ENCODE measurements at regions not wholly inside any gene's neighbourhood (a gene's known extent, or its start where the extent isn't known, plus 50 kb on each side); places are given as distances from the start of the nearest gene placed in this dataset.

GRCh38 chrX:124862301-124862700, 457.4 kb upstream of the TEX13C start:
- no peak for DNase-seq (ENCODE audit: low spot score)
- Histone ChIP-seq H3K9me3 (replicated peaks in 1 of 2; ENCODE audit: control insufficient read depth in 2 of 2, insufficient read depth in 1 of 2, low read depth in 1 of 2, low read length in 2 of 2) (no peaks in the 10 kb centered on the region), H4K8ac (ENCODE audit: low read depth, low read length) (no peak overlapping the region), H3K9ac (ENCODE audit: low read depth, low read length, poor library complexity) (no peak overlapping the region), H2BK15ac (ENCODE audit: low read length) (no peak overlapping the region), H4K91ac (ENCODE audit: low read depth, low read length, poor library complexity) (no peak overlapping the region), H3K4ac (ENCODE audit: low read length) (no peak overlapping the region), H3K14ac (ENCODE audit: low read length) (no peak overlapping the region), H3K79me1 (ENCODE audit: low read depth, low read length) (no peaks in the 10 kb centered on the region), H2AK5ac (ENCODE audit: low read depth, low read length) (no peak overlapping the region), H3K27me3 (ENCODE audit: control insufficient read depth in 3 of 3, insufficient read depth in 3 of 3, low read depth in 1 of 3, low read length in 3 of 3) (no peaks in the 10 kb centered on the region), H3K4me3 (ENCODE audit: low read length in 2 of 2) (no peak overlapping the region), H3K27ac (replicated peaks; ENCODE audit: low read length) (no peak overlapping the region), H2AFZ (ENCODE audit: low read length) (no peak overlapping the region), H3K18ac (ENCODE audit: low read length) (no peak overlapping the region), H2BK120ac (ENCODE audit: low read depth, low read length) (no peak overlapping the region), H3K36me3 (replicated peaks in 1 of 2; ENCODE audit: control insufficient read depth in 2 of 2, insufficient read depth in 2 of 2, low read length in 2 of 2) (no peaks in the 10 kb centered on the region), H3K4me2 (ENCODE audit: insufficient read depth, low read length, poor library complexity, severe bottlenecking) (no peak overlapping the region), H2BK5ac (ENCODE audit: low read length) (no peak overlapping the region), H3K4me1 (ENCODE audit: control insufficient read depth in 2 of 2, insufficient read depth in 1 of 2, low read depth in 1 of 2, low read length in 2 of 2) (no peaks in the 10 kb centered on the region), H2BK12ac (ENCODE audit: low read length) (no peak overlapping the region), H3K23ac (ENCODE audit: low read depth, low read length, poor library complexity) (no peak overlapping the region)
- WGBS, 2 donors (ENCODE audit: extremely low coverage in 2 of 2, insufficient read length in 2 of 2, insufficient replicate concordance in 1 of 2) = no CpG with 5 or more reads among the region's 4 CpGs

GRCh38 chrX:124863303-124863702, 456.4 kb upstream of the TEX13C start:
- Histone ChIP-seq H3K36me3 (replicated peaks in 1 of 2; ENCODE audit: control insufficient read depth in 2 of 2, insufficient read depth in 2 of 2, low read length in 2 of 2) (no peaks in the 10 kb centered on the region), H3K9me3 (replicated peaks in 1 of 2; ENCODE audit: control insufficient read depth in 2 of 2, insufficient read depth in 1 of 2, low read depth in 1 of 2, low read length in 2 of 2) (no peaks in the 10 kb centered on the region), H3K23ac (ENCODE audit: low read depth, low read length, poor library complexity) (no peak overlapping the region), H3K27me3 (ENCODE audit: control insufficient read depth in 3 of 3, insufficient read depth in 3 of 3, low read depth in 1 of 3, low read length in 3 of 3) (no peaks in the 10 kb centered on the region), H2BK15ac (ENCODE audit: low read length) (no peak overlapping the region), H3K79me1 (ENCODE audit: low read depth, low read length) (no peaks in the 10 kb centered on the region), H3K4me2 (ENCODE audit: insufficient read depth, low read length, poor library complexity, severe bottlenecking) (no peak overlapping the region), H3K4ac (ENCODE audit: low read length) (no peak overlapping the region), H4K91ac (ENCODE audit: low read depth, low read length, poor library complexity) (no peak overlapping the region), H3K27ac (replicated peaks; ENCODE audit: low read length) (no peak overlapping the region), H2AK5ac (ENCODE audit: low read depth, low read length) (no peak overlapping the region), H3K14ac (ENCODE audit: low read length) (no peak overlapping the region), H3K18ac (ENCODE audit: low read length) (no peak overlapping the region), H2BK120ac (ENCODE audit: low read depth, low read length) (no peak overlapping the region), H3K4me3 (ENCODE audit: low read length in 2 of 2) (no peak overlapping the region), H2AFZ (ENCODE audit: low read length) (no peak overlapping the region), H3K4me1 (ENCODE audit: control insufficient read depth in 2 of 2, insufficient read depth in 1 of 2, low read depth in 1 of 2, low read length in 2 of 2) (no peaks in the 10 kb centered on the region), H4K8ac (ENCODE audit: low read depth, low read length) (no peak overlapping the region), H3K9ac (ENCODE audit: low read depth, low read length, poor library complexity) (no peak overlapping the region), H2BK5ac (ENCODE audit: low read length) (no peak overlapping the region), H2BK12ac (ENCODE audit: low read length) (no peak overlapping the region)
- no CpG with 5 or more reads among the region's 5 CpGs for WGBS, 2 donors (ENCODE audit: extremely low coverage in 2 of 2, insufficient read length in 2 of 2, insufficient replicate concordance in 1 of 2)
- no peak for DNase-seq (ENCODE audit: low spot score)

GRCh38 chrX:124887572-124887971, 432.1 kb upstream of the TEX13C start:
- Histone ChIP-seq H2BK15ac (ENCODE audit: low read length) (no peak overlapping the region), H2AK5ac (ENCODE audit: low read depth, low read length) (no peak overlapping the region), H3K9me3 (replicated peaks in 1 of 2; ENCODE audit: control insufficient read depth in 2 of 2, insufficient read depth in 1 of 2, low read depth in 1 of 2, low read length in 2 of 2) (no peaks in the 10 kb centered on the region), H3K36me3 (replicated peaks in 1 of 2; ENCODE audit: control insufficient read depth in 2 of 2, insufficient read depth in 2 of 2, low read length in 2 of 2) (no peaks in the 10 kb centered on the region), H3K4me1 (ENCODE audit: control insufficient read depth in 2 of 2, insufficient read depth in 1 of 2, low read depth in 1 of 2, low read length in 2 of 2) (no peaks in the 10 kb centered on the region), H2BK5ac (ENCODE audit: low read length) (no peak overlapping the region), H2BK120ac (ENCODE audit: low read depth, low read length) (no peak overlapping the region), H3K79me1 (ENCODE audit: low read depth, low read length) (no peaks in the 10 kb centered on the region), H3K4me3 (ENCODE audit: low read length in 2 of 2) (no peak overlapping the region), H3K9ac (ENCODE audit: low read depth, low read length, poor library complexity) (no peak overlapping the region), H3K4me2 (ENCODE audit: insufficient read depth, low read length, poor library complexity, severe bottlenecking) (no peak overlapping the region), H3K27ac (replicated peaks; ENCODE audit: low read length) (no peak overlapping the region), H3K4ac (ENCODE audit: low read length) (no peak overlapping the region), H2BK12ac (ENCODE audit: low read length) (no peak overlapping the region), H3K27me3 (ENCODE audit: control insufficient read depth in 3 of 3, insufficient read depth in 3 of 3, low read depth in 1 of 3, low read length in 3 of 3) (no peaks in the 10 kb centered on the region), H4K91ac (ENCODE audit: low read depth, low read length, poor library complexity) (no peak overlapping the region), H2AFZ (ENCODE audit: low read length) (no peak overlapping the region), H3K23ac (ENCODE audit: low read depth, low read length, poor library complexity) (no peak overlapping the region), H3K14ac (ENCODE audit: low read length) (no peak overlapping the region), H4K8ac (ENCODE audit: low read depth, low read length) (no peak overlapping the region), H3K18ac (ENCODE audit: low read length) (no peak overlapping the region)
- WGBS, 2 donors (ENCODE audit: extremely low coverage in 2 of 2, insufficient read length in 2 of 2, insufficient replicate concordance in 1 of 2) = no CpG with 5 or more reads among the region's 1 CpG
- no peak for DNase-seq (ENCODE audit: low spot score)

GRCh38 chrX:124895947-124896346, 423.7 kb upstream of the TEX13C start:
- Histone ChIP-seq H3K4me1 (ENCODE audit: control insufficient read depth in 2 of 2, insufficient read depth in 1 of 2, low read depth in 1 of 2, low read length in 2 of 2) (no peaks in the 10 kb centered on the region), H3K27ac (replicated peaks; ENCODE audit: low read length) (no peak overlapping the region), H3K36me3 (replicated peaks in 1 of 2; ENCODE audit: control insufficient read depth in 2 of 2, insufficient read depth in 2 of 2, low read length in 2 of 2) (no peaks in the 10 kb centered on the region), H2AFZ (ENCODE audit: low read length) (no peak overlapping the region), H2AK5ac (ENCODE audit: low read depth, low read length) (no peak overlapping the region), H3K4me3 (ENCODE audit: low read length in 2 of 2) (no peak overlapping the region), H3K18ac (ENCODE audit: low read length) (no peak overlapping the region), H2BK15ac (ENCODE audit: low read length) (no peak overlapping the region), H3K79me1 (ENCODE audit: low read depth, low read length) (no peaks in the 10 kb centered on the region), H3K27me3 (ENCODE audit: control insufficient read depth in 3 of 3, insufficient read depth in 3 of 3, low read depth in 1 of 3, low read length in 3 of 3) (peaks cover 0 to 5% (median 0%) of the 10 kb centered on the region in 3 experiments), H2BK120ac (ENCODE audit: low read depth, low read length) (no peak overlapping the region), H4K8ac (ENCODE audit: low read depth, low read length) (no peak overlapping the region), H3K4ac (ENCODE audit: low read length) (no peak overlapping the region), H2BK5ac (ENCODE audit: low read length) (no peak overlapping the region), H3K14ac (ENCODE audit: low read length) (no peak overlapping the region), H3K9ac (ENCODE audit: low read depth, low read length, poor library complexity) (no peak overlapping the region), H4K91ac (ENCODE audit: low read depth, low read length, poor library complexity) (no peak overlapping the region), H3K4me2 (ENCODE audit: insufficient read depth, low read length, poor library complexity, severe bottlenecking) (no peak overlapping the region), H3K23ac (ENCODE audit: low read depth, low read length, poor library complexity) (no peak overlapping the region), H3K9me3 (replicated peaks in 1 of 2; ENCODE audit: control insufficient read depth in 2 of 2, insufficient read depth in 1 of 2, low read depth in 1 of 2, low read length in 2 of 2) (no peaks in the 10 kb centered on the region), H2BK12ac (ENCODE audit: low read length) (no peak overlapping the region)
- DNase-seq (ENCODE audit: low spot score) = no peak
- WGBS, 2 donors (ENCODE audit: extremely low coverage in 2 of 2, insufficient read length in 2 of 2, insufficient replicate concordance in 1 of 2) = no CpG with 5 or more reads among the region's 4 CpGs

Measured in neuronal stem cell (in vitro differentiated cells).